Astrocyte of the spinal cord (primary cell): ENCODE measurements at regions not wholly inside any gene's neighbourhood (a gene's known extent, or its start where the extent isn't known, plus 50 kb on each side); places are given as distances from the start of the nearest gene placed in this dataset.

Experiments
- DNase-seq: peaks from one replicate; pipeline ENCODE4 v3.0.0; 2011; ENCODE audit warnings: low read depth, low spot score
- H3K4me3 ChIP-seq: 2 replicates; pipeline ENCODE4 v1.5.1; 2011; ENCODE audit warnings: low read depth, mild to moderate bottlenecking, low read length, moderate library complexity
- in situ Hi-C: cut with HindIII; loops from 2 replicates; pipeline ENCODE4 v1.10.0; 2017; ENCODE audit warnings: low sequenced_read_pairs
- TF ChIP-seq, protein P1 (sequence below): IDR thresholded peaks from 2 replicates; pipeline ENCODE4 v1.5.1; 2012; ENCODE audit warnings: low read depth, mild to moderate bottlenecking, low read length, inconsistent platforms

DNA sequence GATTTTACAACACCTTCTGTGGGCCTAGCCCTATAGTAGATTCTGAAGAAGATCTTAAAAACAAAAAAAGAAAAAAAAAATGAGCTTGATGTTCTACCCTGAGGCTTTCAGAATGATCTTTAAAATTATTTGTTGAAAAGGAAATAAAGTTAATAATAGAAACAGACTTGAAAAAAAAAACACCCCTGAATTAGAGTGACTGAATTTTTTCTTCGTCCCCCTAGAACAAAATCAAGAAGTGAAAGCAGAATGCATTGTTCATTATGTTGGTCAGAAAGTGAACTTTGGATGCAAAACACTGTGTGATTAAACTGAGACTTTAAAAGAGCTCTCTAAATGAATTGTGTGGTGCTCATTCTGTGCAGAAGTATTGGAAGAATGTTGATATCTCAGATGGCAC lies 1384.4 kb upstream of the PIK3C3 start:
- no peak for DNase-seq
- in situ Hi-C loops, result no loop called here
- no peak overlapping the region for H3K4me3 ChIP-seq
- TF ChIP-seq, protein P1, sequence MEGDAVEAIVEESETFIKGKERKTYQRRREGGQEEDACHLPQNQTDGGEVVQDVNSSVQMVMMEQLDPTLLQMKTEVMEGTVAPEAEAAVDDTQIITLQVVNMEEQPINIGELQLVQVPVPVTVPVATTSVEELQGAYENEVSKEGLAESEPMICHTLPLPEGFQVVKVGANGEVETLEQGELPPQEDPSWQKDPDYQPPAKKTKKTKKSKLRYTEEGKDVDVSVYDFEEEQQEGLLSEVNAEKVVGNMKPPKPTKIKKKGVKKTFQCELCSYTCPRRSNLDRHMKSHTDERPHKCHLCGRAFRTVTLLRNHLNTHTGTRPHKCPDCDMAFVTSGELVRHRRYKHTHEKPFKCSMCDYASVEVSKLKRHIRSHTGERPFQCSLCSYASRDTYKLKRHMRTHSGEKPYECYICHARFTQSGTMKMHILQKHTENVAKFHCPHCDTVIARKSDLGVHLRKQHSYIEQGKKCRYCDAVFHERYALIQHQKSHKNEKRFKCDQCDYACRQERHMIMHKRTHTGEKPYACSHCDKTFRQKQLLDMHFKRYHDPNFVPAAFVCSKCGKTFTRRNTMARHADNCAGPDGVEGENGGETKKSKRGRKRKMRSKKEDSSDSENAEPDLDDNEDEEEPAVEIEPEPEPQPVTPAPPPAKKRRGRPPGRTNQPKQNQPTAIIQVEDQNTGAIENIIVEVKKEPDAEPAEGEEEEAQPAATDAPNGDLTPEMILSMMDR, result no peak

DNA sequence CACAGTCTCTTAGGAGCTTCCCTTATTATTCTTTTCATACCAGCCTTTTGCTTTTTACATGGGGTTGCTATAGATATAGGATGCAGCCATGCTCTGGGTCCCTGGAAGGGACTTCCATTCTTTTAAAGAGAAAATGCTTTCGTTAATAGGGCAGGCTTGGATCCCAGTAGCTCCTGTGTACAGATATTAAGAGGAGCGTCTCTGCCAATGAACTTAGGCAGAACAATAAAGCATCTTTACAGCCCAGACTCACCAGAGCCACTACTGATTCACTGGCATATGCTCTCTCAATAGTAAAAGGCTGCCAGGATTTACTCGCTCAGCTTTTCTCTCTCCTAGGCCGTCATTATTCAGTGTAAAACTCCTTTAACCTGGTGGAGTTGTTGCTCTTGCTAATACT lies 1385.4 kb upstream of the PIK3C3 start:
- TF ChIP-seq, protein P1, result no peak
- DNase-seq, result no peak
- in situ Hi-C loops, result no loop called here
- H3K4me3 ChIP-seq, result no peak overlapping the region

DNA sequence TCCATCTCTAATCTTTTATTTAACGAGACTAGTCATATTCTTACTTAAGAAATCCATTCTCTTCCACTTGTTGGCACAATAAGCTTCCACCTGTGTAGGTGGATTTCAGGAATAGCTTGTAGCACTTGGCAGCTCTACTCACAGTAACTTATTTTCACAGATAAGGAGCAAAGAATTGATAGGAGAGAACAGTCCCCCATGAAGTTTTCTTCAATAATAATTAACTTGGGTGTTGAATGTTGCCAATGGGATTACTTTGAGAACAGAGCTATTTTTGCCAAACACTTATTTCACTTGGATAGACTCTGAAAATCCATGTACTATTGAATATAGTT lies 1388.6 kb upstream of the PIK3C3 start:
- TF ChIP-seq, protein P1, result no peak
- no peak for DNase-seq
- in situ Hi-C loops, result no loop called here
- no peak overlapping the region for H3K4me3 ChIP-seq

DNA sequence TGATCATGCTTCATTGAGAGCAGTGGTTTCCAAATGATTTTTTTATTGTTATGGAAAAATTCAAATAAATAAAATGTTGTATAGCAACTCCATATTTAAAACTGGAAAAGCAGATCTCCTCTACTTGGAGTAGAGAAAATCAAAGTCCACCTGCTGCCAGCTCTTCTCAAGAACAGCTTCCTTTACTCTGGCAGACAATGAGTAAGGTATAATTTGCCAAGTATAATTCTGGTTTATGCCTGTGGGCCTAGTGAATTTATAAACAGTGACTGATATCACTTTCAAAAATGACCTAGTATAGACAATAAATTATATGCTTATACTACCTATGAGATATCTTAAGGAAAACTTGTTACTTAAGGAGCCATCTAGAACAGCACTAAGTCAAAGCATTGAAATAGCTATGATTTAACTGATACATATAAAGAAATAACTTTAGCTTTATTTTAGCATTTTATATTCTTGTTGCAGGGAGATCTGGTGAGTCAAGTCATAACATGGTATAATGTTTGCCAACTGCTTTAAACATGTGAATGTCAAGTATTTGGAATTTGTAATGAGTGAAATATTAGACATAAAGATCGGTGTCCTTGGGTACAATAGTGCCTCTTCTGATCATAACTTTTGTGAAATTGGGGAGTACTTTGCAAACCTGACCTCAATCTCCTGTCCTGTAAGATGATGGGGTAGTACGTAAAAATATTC lies 1389.1 kb upstream of the PIK3C3 start:
- in situ Hi-C loops, result no loop called here

DNA sequence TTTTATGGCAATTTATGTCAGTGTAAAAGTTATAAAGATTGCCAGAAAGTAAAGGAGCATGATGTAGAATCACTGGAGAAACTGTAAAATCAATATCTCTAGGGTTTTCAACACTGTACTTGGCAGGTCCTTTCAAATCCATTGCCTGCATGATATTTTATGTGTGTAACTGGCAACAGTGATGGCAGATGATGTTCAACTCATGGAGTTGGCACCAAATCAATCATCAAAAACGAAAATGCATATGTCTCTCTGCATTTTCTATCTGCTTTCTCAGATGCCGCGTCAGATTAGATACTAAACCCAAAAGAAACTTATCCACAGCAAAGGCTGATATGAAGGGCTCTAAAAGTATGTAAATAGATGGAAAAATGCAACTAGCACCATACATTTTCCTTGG lies 1395.5 kb upstream of the PIK3C3 start:
- no peak for DNase-seq
- in situ Hi-C loops, result no loop called here
- TF ChIP-seq, protein P1, result no peak
- H3K4me3 ChIP-seq, result no peak overlapping the region

More for the DNA sequence above, 1389.1 kb upstream of the PIK3C3 start:
- no peak overlapping the region for H3K4me3 ChIP-seq
- DNase-seq, result no peak
- TF ChIP-seq, protein P1, result no peak

DNA sequence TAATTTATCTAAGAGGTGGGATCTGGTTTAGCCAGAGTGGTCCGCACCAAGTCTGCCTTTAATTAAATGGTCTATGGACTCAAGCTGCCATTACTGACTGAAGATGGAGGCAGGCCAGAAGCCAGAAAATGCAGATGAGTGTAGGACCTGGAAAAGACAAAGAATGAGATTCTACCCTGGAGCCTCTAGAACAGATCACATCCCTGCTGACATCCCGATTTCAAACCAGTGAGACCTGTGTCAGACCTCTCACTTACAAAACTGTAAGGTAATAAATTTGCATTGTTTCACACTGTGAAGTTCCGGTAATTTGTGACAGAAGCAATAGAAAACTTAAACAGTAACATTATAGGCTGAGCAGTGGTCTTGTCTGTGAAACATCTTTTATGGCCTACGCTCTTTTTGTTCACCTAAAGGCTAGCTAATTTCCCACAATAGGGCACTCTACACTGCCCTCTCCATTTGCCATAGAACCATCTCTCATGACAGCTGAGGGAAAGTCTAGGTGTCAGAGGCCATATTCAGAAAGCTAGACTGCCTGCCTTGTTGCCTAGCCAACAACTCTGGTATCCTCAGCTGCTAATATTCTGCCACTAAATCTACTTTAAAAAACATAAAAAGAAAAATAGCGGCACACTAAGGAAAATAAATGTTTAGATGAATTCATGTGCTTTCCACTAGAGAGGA lies 1396.2 kb upstream of the PIK3C3 start:
- DNase-seq, result no peak
- in situ Hi-C loops, result no loop called here

More for the DNA sequence above, 1396.2 kb upstream of the PIK3C3 start:
- H3K4me3 ChIP-seq, result no peak overlapping the region
- TF ChIP-seq, protein P1, result no peak
